ENCODE measurements at regions not wholly inside any gene's neighbourhood (a gene's known extent, or its start where the extent isn't known, plus 50 kb on each side); places are given as distances from the start of the nearest gene placed in this dataset.

DNA sequence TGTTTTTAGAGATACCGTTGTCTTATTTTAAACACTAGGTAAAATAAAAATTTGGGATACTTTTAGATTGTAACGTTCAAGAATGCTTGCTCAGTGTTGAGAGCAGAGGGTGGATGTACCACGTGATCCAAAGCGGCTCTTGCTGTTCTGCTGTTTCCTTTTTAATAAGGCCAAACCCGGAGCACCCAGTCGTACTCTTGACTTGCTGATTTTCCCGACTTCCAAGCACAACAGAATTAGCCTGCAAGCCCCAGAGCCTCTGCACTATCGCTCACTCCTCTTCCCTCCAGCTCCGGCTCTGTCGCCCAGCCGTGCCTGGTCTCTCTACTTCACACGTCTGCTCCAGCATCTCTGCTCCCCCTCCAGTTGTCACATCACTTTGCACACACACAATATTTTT lies 77.3 kb downstream of the EMP1 start:
- TF ChIP-seq, protein P1, sequence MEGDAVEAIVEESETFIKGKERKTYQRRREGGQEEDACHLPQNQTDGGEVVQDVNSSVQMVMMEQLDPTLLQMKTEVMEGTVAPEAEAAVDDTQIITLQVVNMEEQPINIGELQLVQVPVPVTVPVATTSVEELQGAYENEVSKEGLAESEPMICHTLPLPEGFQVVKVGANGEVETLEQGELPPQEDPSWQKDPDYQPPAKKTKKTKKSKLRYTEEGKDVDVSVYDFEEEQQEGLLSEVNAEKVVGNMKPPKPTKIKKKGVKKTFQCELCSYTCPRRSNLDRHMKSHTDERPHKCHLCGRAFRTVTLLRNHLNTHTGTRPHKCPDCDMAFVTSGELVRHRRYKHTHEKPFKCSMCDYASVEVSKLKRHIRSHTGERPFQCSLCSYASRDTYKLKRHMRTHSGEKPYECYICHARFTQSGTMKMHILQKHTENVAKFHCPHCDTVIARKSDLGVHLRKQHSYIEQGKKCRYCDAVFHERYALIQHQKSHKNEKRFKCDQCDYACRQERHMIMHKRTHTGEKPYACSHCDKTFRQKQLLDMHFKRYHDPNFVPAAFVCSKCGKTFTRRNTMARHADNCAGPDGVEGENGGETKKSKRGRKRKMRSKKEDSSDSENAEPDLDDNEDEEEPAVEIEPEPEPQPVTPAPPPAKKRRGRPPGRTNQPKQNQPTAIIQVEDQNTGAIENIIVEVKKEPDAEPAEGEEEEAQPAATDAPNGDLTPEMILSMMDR (IDR thresholded peaks at IDR 0.05; ENCODE audit: poor library complexity), result no peak
- no peak for TF ChIP-seq EZH2 (IDR thresholded peaks at IDR 0.05; ENCODE audit: borderline replicate concordance)
- TF ChIP-seq EZH2phosphoT487 (IDR thresholded peaks at IDR 0.05; ENCODE audit: low read depth, severe bottlenecking, unreplicated experiment), result no peak
